Vagina (tissue), 2 donors: ENCODE measurements at regions not wholly inside any gene's neighbourhood (a gene's known extent, or its start where the extent isn't known, plus 50 kb on each side); places are given as distances from the start of the nearest gene placed in this dataset.
A peak's percentile ranks its signal among the peaks of the same experiment; 100 is the strongest.

Experiments used
- DNase-seq, 2 donors: peaks; one replicate each; pipeline ENCODE4 v3.0.0-alpha.2; 2017; ENCODE audit errors: extremely low spot score in 2 of 2
- H3K27ac ChIP-seq: fragments of 200-600 bp; sonication (generic); one replicate; pipeline ENCODE4 v1.5.1; 2019
- H3K27me3 ChIP-seq: fragments of 200-600 bp; sonication (generic); one replicate; pipeline ENCODE4 v1.5.1; 2019
- H3K36me3 ChIP-seq, 2 donors: fragments of 200-600 bp; sonication (generic); one replicate each; pipeline ENCODE4 v1.5.1; 2017 to 2019
- H3K4me1 ChIP-seq: fragments of 200-600 bp; sonication (generic); one replicate; pipeline ENCODE4 v1.5.1; 2019
- H3K4me3 ChIP-seq, 2 donors: fragments of 200-600 bp; sonication (generic); 1 replicate in 1 of 2; 2 replicates in 1 of 2; pipeline ENCODE4 v1.5.1; 2016 to 2019
- H3K9me3 ChIP-seq: fragments of 200-600 bp; sonication (generic); one replicate; pipeline ENCODE4 v1.5.1; 2019
- CTCF ChIP-seq, 3 experiments: fragments of 450-650 bp in 2 of 3; fragments of 200-600 bp in 1 of 3; sonication (generic) in 1 of 3; IDR thresholded peaks; one replicate each; pipeline ENCODE4 v1.5.1; 2017 to 2019; ENCODE audit warnings: antibody characterized with exemption in 3 of 3, mild to moderate bottlenecking in 2 of 3, moderate library complexity in 2 of 3
- POLR2A ChIP-seq, 2 donors: fragments of 450-650 bp; IDR thresholded peaks; one replicate each; pipeline ENCODE4 v1.6.1; 2017; ENCODE audit warnings: antibody characterized with exemption in 2 of 2, mild to moderate bottlenecking in 2 of 2, moderate library complexity in 2 of 2
- POLR2AphosphoS5 ChIP-seq, 2 donors: sonication (generic); formaldehyde crosslinking; IDR thresholded peaks; one replicate each; pipeline ENCODE4 v1.9.0; 2017; ENCODE audit warnings: antibody characterized with exemption in 2 of 2, mild to moderate bottlenecking in 2 of 2, low read depth in 1 of 2; ENCODE audit not compliant: insufficient read depth in 1 of 2
- intact Hi-C: fragments of 100-400 bp; cut with DNase I; formaldehyde crosslinking; loops from one replicate; pipeline ENCODE4 v1.15.1; 2023

DNA sequence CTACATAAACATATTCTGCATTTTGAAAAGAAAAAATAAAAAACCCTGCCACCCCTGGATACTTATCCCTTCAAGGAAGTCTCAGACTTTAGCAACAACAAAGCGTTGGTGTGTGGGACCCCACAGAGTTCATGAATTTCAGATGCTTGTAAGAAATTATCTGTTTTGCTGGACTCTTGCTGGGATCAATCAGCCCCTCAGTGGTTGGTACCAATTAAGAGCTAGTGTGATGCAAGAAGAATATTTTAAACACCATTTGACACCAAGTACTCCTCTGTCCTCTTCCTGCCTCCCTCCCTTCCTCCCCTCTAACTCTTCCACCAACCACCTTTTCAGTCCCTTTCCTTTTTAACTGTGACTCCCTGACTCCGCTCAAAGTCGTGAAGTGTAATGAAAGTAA, 51.5 kb downstream of the SST start:
- intact Hi-C loops, result no loop called here
- H3K27me3 ChIP-seq, result no peaks in the 10 kb centered on the region
- H3K36me3 ChIP-seq, result no peaks in the 10 kb centered on the region
- no peak for DNase-seq
- no peak overlapping the region for H3K27ac ChIP-seq
- no peaks in the 10 kb centered on the region for H3K4me1 ChIP-seq
- H3K9me3 ChIP-seq, result no peaks in the 10 kb centered on the region
- H3K4me3 ChIP-seq, result no peak overlapping the region
- TF ChIP-seq CTCF (IDR thresholded peaks at IDR 0.05), result no peak
- no peak for TF ChIP-seq POLR2AphosphoS5 (IDR thresholded peaks at IDR 0.05; ENCODE audit: insufficient read depth in 1 of 2, low read depth in 1 of 2)
- TF ChIP-seq POLR2A (IDR thresholded peaks at IDR 0.05), result no peak

GRCh38 chr3:187617213-187617612, 53.0 kb downstream of the SST start:
- TF ChIP-seq POLR2A (IDR thresholded peaks at IDR 0.05) (no peak), CTCF (IDR thresholded peaks at IDR 0.05) (no peak), POLR2AphosphoS5 (IDR thresholded peaks at IDR 0.05; ENCODE audit: insufficient read depth in 1 of 2, low read depth in 1 of 2) (no peak)
- no peak overlapping the region for H3K4me3 ChIP-seq
- no peaks in the 10 kb centered on the region for H3K36me3 ChIP-seq
- intact Hi-C loops, result no loop called here
- H3K4me1 ChIP-seq, result peaks cover 13% of the 10 kb centered on the region
- DNase-seq, result no peak
- no peak overlapping the region for H3K27ac ChIP-seq
- H3K27me3 ChIP-seq, result no peaks in the 10 kb centered on the region
- no peaks in the 10 kb centered on the region for H3K9me3 ChIP-seq

DNA sequence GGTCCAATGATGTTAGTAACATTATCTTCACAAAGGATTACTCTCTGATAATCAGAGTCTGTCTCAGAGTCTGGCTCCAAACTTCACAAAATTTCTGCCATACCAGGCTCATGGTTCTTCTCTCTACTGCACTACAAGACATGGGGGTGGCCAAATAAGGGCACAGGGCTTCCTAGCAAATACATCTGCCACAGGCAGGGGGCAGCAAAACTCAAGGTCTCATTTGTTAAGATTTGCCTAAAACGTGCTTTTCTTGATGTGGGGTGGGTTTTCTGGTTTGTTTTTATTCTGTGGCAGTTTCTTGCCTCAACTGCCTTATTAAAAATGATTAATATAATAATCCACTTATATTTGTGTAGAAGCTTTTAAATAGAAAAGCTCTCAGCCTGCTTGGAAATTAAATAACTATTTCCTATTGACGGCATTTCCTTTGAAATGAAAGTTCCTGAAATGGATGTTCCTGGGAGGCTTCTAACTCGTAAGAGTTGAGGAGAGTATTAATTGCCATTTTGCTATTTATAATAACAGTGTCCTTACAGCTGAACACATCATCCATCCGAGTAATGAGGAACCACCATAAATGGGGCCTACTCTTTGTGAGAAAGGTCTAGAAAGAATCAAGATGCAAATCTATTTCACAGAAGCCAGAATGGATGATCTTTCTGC, 53.8 kb downstream of the SST start:
- DNase-seq, result no peak
- Histone ChIP-seq H3K27ac (no peak overlapping the region), H3K4me3 (no peak overlapping the region), H3K36me3 (no peaks in the 10 kb centered on the region), H3K4me1 (peaks cover 21% of the 10 kb centered on the region), H3K27me3 (no peaks in the 10 kb centered on the region), H3K9me3 (no peaks in the 10 kb centered on the region)
- no peak for TF ChIP-seq POLR2A (IDR thresholded peaks at IDR 0.05)
- peak in 2 of 3 experiments; percentile 40 to 47 for TF ChIP-seq CTCF (IDR thresholded peaks at IDR 0.05)
- intact Hi-C loops, result no loop called here

DNA sequence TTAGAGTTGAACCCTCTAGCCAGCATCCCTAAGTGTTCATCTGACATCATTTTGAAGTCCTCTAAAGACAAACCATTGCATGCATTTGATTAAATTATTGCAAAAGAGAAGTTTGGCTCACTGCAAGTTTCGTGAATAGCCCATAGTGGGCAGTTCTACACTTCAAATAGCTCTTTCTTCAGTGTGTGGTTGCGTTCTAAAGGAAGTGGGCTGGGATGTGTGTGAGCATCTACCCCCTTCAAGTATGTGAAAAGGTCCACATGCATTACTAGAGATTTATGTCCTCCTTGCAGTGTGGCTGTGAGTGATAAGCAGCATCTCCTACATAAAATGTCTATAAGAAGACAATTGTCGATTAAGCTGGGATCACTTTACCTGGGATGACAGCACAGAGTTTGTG, 54.6 kb downstream of the SST start:
- Histone ChIP-seq H3K36me3 (no peaks in the 10 kb centered on the region), H3K4me1 (peaks cover 29% of the 10 kb centered on the region), H3K27ac (no peak overlapping the region), H3K27me3 (no peaks in the 10 kb centered on the region), H3K4me3 (no peak overlapping the region), H3K9me3 (no peaks in the 10 kb centered on the region)
- intact Hi-C loops, result no loop called here
- no peak for DNase-seq
- no peak for TF ChIP-seq POLR2AphosphoS5 (IDR thresholded peaks at IDR 0.05; ENCODE audit: insufficient read depth in 1 of 2, low read depth in 1 of 2)
- no peak for TF ChIP-seq CTCF (IDR thresholded peaks at IDR 0.05)
- no peak for TF ChIP-seq POLR2A (IDR thresholded peaks at IDR 0.05)

DNA sequence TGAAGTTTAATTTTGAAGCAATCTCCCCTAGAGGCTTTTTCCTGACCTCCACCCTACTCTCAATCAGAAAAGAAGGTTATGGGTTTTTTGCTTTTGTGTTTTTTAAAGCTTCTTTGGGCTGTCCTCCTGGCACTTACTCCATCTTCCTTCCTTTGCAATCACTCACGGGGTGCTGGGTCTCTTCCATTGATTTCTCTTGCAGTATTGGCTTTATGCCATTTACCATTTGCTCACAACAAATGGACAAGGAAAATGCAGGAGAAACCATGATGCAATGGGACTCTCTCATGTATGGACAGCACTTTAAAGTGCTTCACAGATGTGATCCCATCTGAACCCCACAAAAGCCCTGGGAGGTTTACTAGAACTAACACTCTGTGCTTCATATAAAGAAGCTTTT, 57.5 kb downstream of the SST start:
- Histone ChIP-seq H3K4me3 (no peak overlapping the region), H3K27ac (no peak overlapping the region), H3K4me1 (peaks cover 39% of the 10 kb centered on the region), H3K9me3 (no peaks in the 10 kb centered on the region), H3K27me3 (no peaks in the 10 kb centered on the region), H3K36me3 (no peaks in the 10 kb centered on the region)
- intact Hi-C loops, result no loop called here
- TF ChIP-seq POLR2AphosphoS5 (IDR thresholded peaks at IDR 0.05; ENCODE audit: insufficient read depth in 1 of 2, low read depth in 1 of 2) (peak in 1 of 2 donors; percentile 22), POLR2A (IDR thresholded peaks at IDR 0.05) (no peak)
- DNase-seq, result no peak
